Liver (tissue), 7 donors: ENCODE measurements at regions not wholly inside any gene's neighbourhood (a gene's known extent, or its start where the extent isn't known, plus 50 kb on each side); places are given as distances from the start of the nearest gene placed in this dataset.

Experiments used
- DNase-seq: peaks from one replicate; pipeline ENCODE4 v3.0.0-alpha.2; 2017; ENCODE audit warnings: low spot score
- H3K27ac ChIP-seq, 2 donors: one replicate each; pipeline ENCODE4 v1.7.0; 2013; ENCODE audit warnings: inconsistent platforms in 2 of 2, low read length in 2 of 2, control low read depth in 1 of 2, low read depth in 1 of 2, mild to moderate bottlenecking in 1 of 2
- H3K27me3 ChIP-seq, 4 donors: one replicate each; pipeline versions ENCODE4 v1.6.1 to v1.7.0; 2013; ENCODE audit warnings: low read length in 3 of 4, inconsistent platforms in 1 of 4, mild to moderate bottlenecking in 1 of 4, moderate library complexity in 1 of 4; ENCODE audit not compliant: control insufficient read depth in 4 of 4, insufficient read depth in 4 of 4
- H3K36me3 ChIP-seq, 4 donors: one replicate each; pipeline versions ENCODE4 v1.6.1 to v1.7.0; 2013; ENCODE audit warnings: low read length in 3 of 4, mild to moderate bottlenecking in 3 of 4, low read depth in 1 of 4, moderate library complexity in 1 of 4; ENCODE audit not compliant: control insufficient read depth in 4 of 4, insufficient read depth in 3 of 4
- H3K4me1 ChIP-seq, 4 donors: one replicate each; pipeline versions ENCODE4 v1.6.1 to v1.7.0; 2013; ENCODE audit warnings: low read length in 3 of 4, mild to moderate bottlenecking in 3 of 4, moderate library complexity in 1 of 4; ENCODE audit not compliant: control insufficient read depth in 4 of 4, insufficient read depth in 4 of 4
- H3K4me3 ChIP-seq, 3 donors: one replicate each; pipeline versions ENCODE4 v1.6.1 to v1.7.0; 2013; ENCODE audit warnings: low read length in 3 of 3, control low read depth in 1 of 3, low read depth in 1 of 3, mild to moderate bottlenecking in 1 of 3
- H3K9ac ChIP-seq, 2 donors: one replicate each; pipeline ENCODE4 v1.7.0; 2013; ENCODE audit warnings: low read length in 2 of 2, mild to moderate bottlenecking in 2 of 2, moderate library complexity in 2 of 2, control low read depth in 1 of 2, low read depth in 1 of 2
- H3K9me3 ChIP-seq, 4 donors: one replicate each; pipeline versions ENCODE4 v1.6.1 to v1.7.0; 2013; ENCODE audit warnings: low read length in 3 of 4; ENCODE audit not compliant: control insufficient read depth in 4 of 4
- EGR1 ChIP-seq, 2 donors: IDR thresholded peaks; 2 replicates each; pipeline ENCODE4 v1.6.1; 2016 to 2018; ENCODE audit warnings: antibody characterized with exemption in 2 of 2, low read depth in 2 of 2
- FOXA1 ChIP-seq: IDR thresholded peaks from 2 replicates; pipeline ENCODE4 v1.6.1; 2016; ENCODE audit warnings: antibody characterized with exemption
- FOXA2 ChIP-seq: IDR thresholded peaks from 2 replicates; pipeline ENCODE4 v1.6.1; 2016; ENCODE audit warnings: antibody characterized with exemption
- GABPA ChIP-seq, 2 donors: IDR thresholded peaks in 1 of 2; conservative IDR thresholded peaks in 1 of 2; 2 replicates each; pipeline ENCODE4 v1.6.1; 2016; ENCODE audit warnings: antibody characterized with exemption in 2 of 2, mild to moderate bottlenecking in 1 of 2, moderate library complexity in 1 of 2
- HNF4A ChIP-seq, 2 donors: conservative IDR thresholded peaks; 2 replicates each; pipeline ENCODE4 v1.6.1; 2016; ENCODE audit warnings: antibody characterized with exemption in 2 of 2, mild to moderate bottlenecking in 2 of 2
- HNF4G ChIP-seq: IDR thresholded peaks from 2 replicates; pipeline ENCODE4 v1.6.1; 2016; ENCODE audit warnings: antibody characterized with exemption
- JUND ChIP-seq, 2 donors: IDR thresholded peaks; 2 replicates each; pipeline ENCODE4 v1.6.1; 2016; ENCODE audit warnings: antibody characterized with exemption in 2 of 2
- NR2F2 ChIP-seq: IDR thresholded peaks from 2 replicates; pipeline ENCODE4 v1.6.1; 2016; ENCODE audit warnings: antibody characterized with exemption
- RAD21 ChIP-seq, 2 donors: IDR thresholded peaks; 2 replicates each; pipeline ENCODE4 v1.6.1; 2016; ENCODE audit warnings: antibody characterized with exemption in 2 of 2, mild to moderate bottlenecking in 2 of 2
- RXRA ChIP-seq, 2 donors: IDR thresholded peaks; 2 replicates each; pipeline ENCODE4 v1.6.1; 2017 to 2018; ENCODE audit warnings: antibody characterized with exemption in 2 of 2, mild to moderate bottlenecking in 1 of 2
- SP1 ChIP-seq: IDR thresholded peaks from 2 replicates; pipeline ENCODE4 v1.6.1; 2018; ENCODE audit warnings: antibody characterized with exemption, mild to moderate bottlenecking
- TAF1 ChIP-seq: conservative IDR thresholded peaks from 2 replicates; pipeline ENCODE4 v1.6.1; 2016; ENCODE audit warnings: antibody characterized with exemption, mild to moderate bottlenecking
- YY1 ChIP-seq: IDR thresholded peaks from 2 replicates; pipeline ENCODE4 v1.6.1; 2016; ENCODE audit warnings: antibody characterized with exemption, mild to moderate bottlenecking
- WGBS: extraction: QIAGEN DNeasy Blood & Tissue Kit; methylation state at CpG from one replicate; pipeline ENCODE4 v1.1.7; 2013; 5-methylcytosine and 5-hydroxymethylcytosine counted together
- TF ChIP-seq, protein P1 (sequence below): IDR thresholded peaks from 2 replicates; pipeline ENCODE4 v1.6.1; 2016; ENCODE audit warnings: antibody characterized with exemption
- TF ChIP-seq, protein P2 (sequence below): IDR thresholded peaks from 2 replicates; pipeline ENCODE4 v1.6.1; 2016; ENCODE audit warnings: antibody characterized with exemption
- TF ChIP-seq, protein P3 (sequence below): IDR thresholded peaks from 2 replicates; pipeline ENCODE4 v1.6.1; 2016; ENCODE audit warnings: antibody characterized with exemption
- TF ChIP-seq, protein P4 (sequence below): IDR thresholded peaks from 2 replicates; pipeline ENCODE4 v1.6.1; 2016; ENCODE audit warnings: antibody characterized with exemption, mild to moderate bottlenecking
- donor health status: healthy.
- donor health status: healthy.
- donor health status: healthy.
- donor health status: healthy.

DNA sequence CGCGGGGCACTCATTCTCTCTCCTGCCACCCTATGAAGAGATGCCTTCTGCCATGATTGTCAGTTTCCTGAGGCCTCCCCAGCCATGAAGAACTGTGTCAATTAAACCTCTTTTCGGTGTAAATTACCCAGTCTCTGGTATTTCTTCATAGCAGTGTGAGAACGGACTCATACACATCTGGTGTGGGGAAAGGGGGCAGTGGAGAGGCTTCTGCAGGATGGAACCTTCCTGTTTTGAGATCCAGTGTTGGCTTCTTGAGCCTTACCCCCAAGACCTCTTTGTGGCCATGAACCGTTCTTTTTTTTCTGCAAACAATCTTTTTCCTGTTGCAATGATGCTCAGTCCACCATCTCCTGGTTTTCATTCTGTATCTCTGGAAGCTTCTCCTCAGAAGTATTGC, 248.4 kb downstream of the PRDM2 start:
- no peak for DNase-seq
- 75% methylated on average over 5 of the region's 5 CpGs for WGBS
- H3K27ac ChIP-seq, result no peak overlapping the region

DNA sequence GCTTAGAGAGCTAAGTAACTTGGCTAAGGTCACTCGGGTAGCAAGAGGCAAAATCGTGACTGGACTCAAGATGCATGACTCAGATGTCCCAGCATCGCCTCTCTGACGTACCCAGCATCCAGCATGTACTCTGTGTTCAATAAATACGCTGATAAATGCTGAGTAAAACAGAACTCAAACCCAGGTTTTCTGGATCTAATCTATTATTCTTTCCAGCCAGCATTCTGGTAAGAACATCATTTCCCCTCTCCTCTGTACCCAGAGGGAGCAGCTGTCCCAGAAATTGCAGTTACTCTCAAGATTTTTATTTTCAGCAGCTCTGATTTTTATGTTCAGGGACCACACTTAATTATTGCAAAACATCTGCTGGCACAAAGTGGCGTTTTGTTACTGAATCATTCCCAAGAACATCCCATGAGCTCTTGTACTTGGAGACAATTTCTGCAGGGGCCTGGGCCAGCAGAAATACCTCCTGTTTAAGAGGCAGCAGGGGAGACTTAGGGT, 249.0 kb downstream of the PRDM2 start:
- DNase-seq, result no peak
- H3K27ac ChIP-seq, result no peak overlapping the region
- WGBS, result 72% methylated on average over 6 of the region's 6 CpGs

More for the DNA sequence above, 248.4 kb downstream of the PRDM2 start:
- Histone ChIP-seq H3K9me3 (no peaks in the 10 kb centered on the region), H3K4me3 (no peak overlapping the region), H3K36me3 (no peaks in the 10 kb centered on the region), H3K27me3 (peaks cover 0 to 2% (median 0%) of the 10 kb centered on the region in 4 donors), H3K4me1 (no peaks in the 10 kb centered on the region), H3K9ac (no peak overlapping the region)
- TF ChIP-seq RXRA (IDR thresholded peaks at IDR 0.05), result no peak
- TF ChIP-seq GABPA (IDR thresholded peaks at IDR 0.05 in 1 of 2, conservative IDR thresholded peaks at IDR 0.05 in 1 of 2), result no peak
- no peak for TF ChIP-seq SP1
- TF ChIP-seq NR2F2, result no peak
- TF ChIP-seq RAD21 (IDR thresholded peaks at IDR 0.05), result no peak
- TF ChIP-seq HNF4A (conservative IDR thresholded peaks at IDR 0.05), result no peak
- TF ChIP-seq, protein P1, sequence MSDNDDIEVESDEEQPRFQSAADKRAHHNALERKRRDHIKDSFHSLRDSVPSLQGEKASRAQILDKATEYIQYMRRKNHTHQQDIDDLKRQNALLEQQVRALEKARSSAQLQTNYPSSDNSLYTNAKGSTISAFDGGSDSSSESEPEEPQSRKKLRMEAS, result no peak
- no peak for TF ChIP-seq HNF4G
- TF ChIP-seq, protein P2, sequence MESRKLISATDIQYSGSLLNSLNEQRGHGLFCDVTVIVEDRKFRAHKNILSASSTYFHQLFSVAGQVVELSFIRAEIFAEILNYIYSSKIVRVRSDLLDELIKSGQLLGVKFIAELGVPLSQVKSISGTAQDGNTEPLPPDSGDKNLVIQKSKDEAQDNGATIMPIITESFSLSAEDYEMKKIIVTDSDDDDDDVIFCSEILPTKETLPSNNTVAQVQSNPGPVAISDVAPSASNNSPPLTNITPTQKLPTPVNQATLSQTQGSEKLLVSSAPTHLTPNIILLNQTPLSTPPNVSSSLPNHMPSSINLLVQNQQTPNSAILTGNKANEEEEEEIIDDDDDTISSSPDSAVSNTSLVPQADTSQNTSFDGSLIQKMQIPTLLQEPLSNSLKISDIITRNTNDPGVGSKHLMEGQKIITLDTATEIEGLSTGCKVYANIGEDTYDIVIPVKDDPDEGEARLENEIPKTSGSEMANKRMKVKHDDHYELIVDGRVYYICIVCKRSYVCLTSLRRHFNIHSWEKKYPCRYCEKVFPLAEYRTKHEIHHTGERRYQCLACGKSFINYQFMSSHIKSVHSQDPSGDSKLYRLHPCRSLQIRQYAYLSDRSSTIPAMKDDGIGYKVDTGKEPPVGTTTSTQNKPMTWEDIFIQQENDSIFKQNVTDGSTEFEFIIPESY, result no peak
- TF ChIP-seq FOXA1, result no peak
- TF ChIP-seq YY1, result no peak
- no peak for TF ChIP-seq EGR1 (IDR thresholded peaks at IDR 0.05; ENCODE audit: low read depth in 2 of 2)
- no peak for TF ChIP-seq JUND (IDR thresholded peaks at IDR 0.05)
- no peak for TF ChIP-seq TAF1

DNA sequence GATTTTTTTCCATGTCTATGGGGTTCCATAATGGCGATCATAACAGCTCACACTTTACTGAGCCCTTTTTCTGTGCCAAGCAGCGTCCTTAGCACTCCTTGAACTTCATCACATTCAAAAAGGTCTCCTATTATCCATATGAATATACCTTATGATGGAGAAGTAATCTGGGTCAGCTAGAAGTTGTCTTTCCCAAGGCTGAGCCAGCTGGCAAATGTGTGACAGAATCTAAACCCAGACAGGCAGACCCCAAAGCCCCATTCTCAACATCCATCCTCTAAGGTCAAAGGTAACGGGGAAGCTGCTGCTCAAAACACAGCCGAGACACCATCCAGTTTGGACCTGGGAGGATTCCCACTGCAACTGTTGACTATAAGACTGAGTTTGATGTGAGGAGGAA, 249.6 kb downstream of the PRDM2 start:
- Histone ChIP-seq H3K27me3 (no peaks in the 10 kb centered on the region), H3K27ac (no peak overlapping the region)
- DNase-seq, result no peak
- TF ChIP-seq FOXA1 (no peak), GABPA (IDR thresholded peaks at IDR 0.05 in 1 of 2, conservative IDR thresholded peaks at IDR 0.05 in 1 of 2) (no peak), TAF1 (no peak), EGR1 (IDR thresholded peaks at IDR 0.05; ENCODE audit: low read depth in 2 of 2) (no peak)
- TF ChIP-seq, protein P3, sequence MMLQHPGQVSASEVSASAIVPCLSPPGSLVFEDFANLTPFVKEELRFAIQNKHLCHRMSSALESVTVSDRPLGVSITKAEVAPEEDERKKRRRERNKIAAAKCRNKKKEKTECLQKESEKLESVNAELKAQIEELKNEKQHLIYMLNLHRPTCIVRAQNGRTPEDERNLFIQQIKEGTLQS, result no peak
- TF ChIP-seq, protein P4, sequence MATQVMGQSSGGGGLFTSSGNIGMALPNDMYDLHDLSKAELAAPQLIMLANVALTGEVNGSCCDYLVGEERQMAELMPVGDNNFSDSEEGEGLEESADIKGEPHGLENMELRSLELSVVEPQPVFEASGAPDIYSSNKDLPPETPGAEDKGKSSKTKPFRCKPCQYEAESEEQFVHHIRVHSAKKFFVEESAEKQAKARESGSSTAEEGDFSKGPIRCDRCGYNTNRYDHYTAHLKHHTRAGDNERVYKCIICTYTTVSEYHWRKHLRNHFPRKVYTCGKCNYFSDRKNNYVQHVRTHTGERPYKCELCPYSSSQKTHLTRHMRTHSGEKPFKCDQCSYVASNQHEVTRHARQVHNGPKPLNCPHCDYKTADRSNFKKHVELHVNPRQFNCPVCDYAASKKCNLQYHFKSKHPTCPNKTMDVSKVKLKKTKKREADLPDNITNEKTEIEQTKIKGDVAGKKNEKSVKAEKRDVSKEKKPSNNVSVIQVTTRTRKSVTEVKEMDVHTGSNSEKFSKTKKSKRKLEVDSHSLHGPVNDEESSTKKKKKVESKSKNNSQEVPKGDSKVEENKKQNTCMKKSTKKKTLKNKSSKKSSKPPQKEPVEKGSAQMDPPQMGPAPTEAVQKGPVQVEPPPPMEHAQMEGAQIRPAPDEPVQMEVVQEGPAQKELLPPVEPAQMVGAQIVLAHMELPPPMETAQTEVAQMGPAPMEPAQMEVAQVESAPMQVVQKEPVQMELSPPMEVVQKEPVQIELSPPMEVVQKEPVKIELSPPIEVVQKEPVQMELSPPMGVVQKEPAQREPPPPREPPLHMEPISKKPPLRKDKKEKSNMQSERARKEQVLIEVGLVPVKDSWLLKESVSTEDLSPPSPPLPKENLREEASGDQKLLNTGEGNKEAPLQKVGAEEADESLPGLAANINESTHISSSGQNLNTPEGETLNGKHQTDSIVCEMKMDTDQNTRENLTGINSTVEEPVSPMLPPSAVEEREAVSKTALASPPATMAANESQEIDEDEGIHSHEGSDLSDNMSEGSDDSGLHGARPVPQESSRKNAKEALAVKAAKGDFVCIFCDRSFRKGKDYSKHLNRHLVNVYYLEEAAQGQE, result no peak
- TF ChIP-seq, protein P2, result no peak

More for the DNA sequence above, 249.0 kb downstream of the PRDM2 start:
- Histone ChIP-seq H3K36me3 (no peaks in the 10 kb centered on the region), H3K4me1 (no peaks in the 10 kb centered on the region), H3K27me3 (peaks cover 0 to 2% (median 0%) of the 10 kb centered on the region in 4 donors), H3K9ac (no peak overlapping the region), H3K9me3 (no peaks in the 10 kb centered on the region), H3K4me3 (no peak overlapping the region)
- TF ChIP-seq HNF4A (conservative IDR thresholded peaks at IDR 0.05) (no peak), RXRA (IDR thresholded peaks at IDR 0.05) (no peak), EGR1 (IDR thresholded peaks at IDR 0.05; ENCODE audit: low read depth in 2 of 2) (no peak), FOXA2 (no peak), TAF1 (no peak), SP1 (no peak)
- TF ChIP-seq, protein P1, result no peak

More for the DNA sequence above, 249.6 kb downstream of the PRDM2 start:
- H3K4me1 ChIP-seq, result no peaks in the 10 kb centered on the region
- no peak overlapping the region for H3K9ac ChIP-seq
- no peaks in the 10 kb centered on the region for H3K9me3 ChIP-seq
- H3K36me3 ChIP-seq, result no peaks in the 10 kb centered on the region
- 74% methylated on average over 4 of the region's 4 CpGs for WGBS
- H3K4me3 ChIP-seq, result no peak overlapping the region
